ENCODE measurements at regions not wholly inside any gene's neighbourhood (a gene's known extent, or its start where the extent isn't known, plus 50 kb on each side); places are given as distances from the start of the nearest gene placed in this dataset.
A peak's percentile ranks its signal among the peaks of the same experiment; 100 is the strongest.

GRCh38 chr10:78205457-78206016 lies 171.9 kb downstream of the RPS24 start:
- WGBS (ENCODE audit: low lambda C conversion rate), result 94% methylated on average over 3 of the region's 5 CpGs
- no peaks in the 10 kb centered on the region for H3K9me2 ChIP-seq
- H4K20me1 ChIP-seq (ENCODE audit: insufficient read depth), result no peaks in the 10 kb centered on the region
- H3K4me1 ChIP-seq (ENCODE audit: control insufficient read depth in 1 of 2, insufficient read depth in 2 of 2, low read depth in 1 of 2, low read length in 1 of 2), result peaks cover 17 to 60% of the 10 kb centered on the region in 2 experiments
- H3K27ac ChIP-seq (ENCODE audit: low read depth in 2 of 2, low read length in 1 of 2), result no peak overlapping the region; a peak in 1 of 4 replicates
- peaks cover 11% of the 10 kb centered on the region for H3F3A ChIP-seq (replicated peaks; ENCODE audit: insufficient read depth)
- ChIA-PET CTCF (interaction anchor here (0.9 to 4.8 kb wide), 8 partner anchors 9 to 999 kb away, joined by 3 to 45 read pairs (median 4); no protein-coding TSS in a partner anchor), POLR2A (no interaction called here)
- H3K9me3 ChIP-seq, result no peaks in the 10 kb centered on the region
- no peaks in the 10 kb centered on the region for H3K27me3 ChIP-seq (ENCODE audit: insufficient read depth)
- no peaks in the 10 kb centered on the region for H3K79me2 ChIP-seq (ENCODE audit: insufficient read depth)
- DNase-seq, result no peak
- no peaks in the 10 kb centered on the region for H3K36me3 ChIP-seq (replicated peaks in 1 of 2; ENCODE audit: control insufficient read depth in 1 of 2, insufficient read depth in 2 of 2, low read length in 1 of 2)
- H3K4me2 ChIP-seq, result no peak overlapping the region
- H2AFZ ChIP-seq (ENCODE audit: low read depth), result no peak overlapping the region
- no peak overlapping the region for H3K9ac ChIP-seq
- TF ChIP-seq PBX3 (IDR thresholded peaks at IDR 0.05) (no peak), CHD2 (IDR thresholded peaks at IDR 0.05; ENCODE audit: low read length, partially characterized antibody) (no peak)
- no peak overlapping the region for H3K4me3 ChIP-seq (ENCODE audit: low read depth in 2 of 2, low read length in 1 of 2)

- Histone ChIP-seq H3K36me3 (replicated peaks in 1 of 2; ENCODE audit: control insufficient read depth in 1 of 2, insufficient read depth in 2 of 2, low read length in 1 of 2) (no peaks in the 10 kb centered on the region), H4K20me1 (ENCODE audit: insufficient read depth) (no peaks in the 10 kb centered on the region), H3K4me2 (no peak overlapping the region), H3F3A (replicated peaks; ENCODE audit: insufficient read depth) (peaks cover 5% of the 10 kb centered on the region), H3K9ac (no peak overlapping the region), H2AFZ (ENCODE audit: low read depth) (peak overlapping the region; percentile 66), H3K27ac (ENCODE audit: low read depth in 2 of 2, low read length in 1 of 2) (no peak overlapping the region), H3K79me2 (ENCODE audit: insufficient read depth) (no peaks in the 10 kb centered on the region), H3K4me1 (ENCODE audit: control insufficient read depth in 1 of 2, insufficient read depth in 2 of 2, low read depth in 1 of 2, low read length in 1 of 2) (peaks cover 23 to 64% of the 10 kb centered on the region in 2 experiments), H3K27me3 (ENCODE audit: insufficient read depth) (no peaks in the 10 kb centered on the region), H3K4me3 (ENCODE audit: low read depth in 2 of 2, low read length in 1 of 2) (no peak overlapping the region), H3K9me2 (no peaks in the 10 kb centered on the region), H3K9me3 (no peaks in the 10 kb centered on the region)
- ChIA-PET CTCF (interaction anchor here (1.0 to 6.7 kb wide), 5 partner anchors 97 to 997 kb away, joined by 4 to 67 read pairs (median 8); no protein-coding TSS in a partner anchor), POLR2A (no interaction called here)
- TF ChIP-seq SIN3A (IDR thresholded peaks at IDR 0.05; ENCODE audit: borderline replicate concordance, low read depth, low read length) (no peak), TEAD4 (IDR thresholded peaks at IDR 0.05; ENCODE audit: borderline replicate concordance, insufficient read depth) (no peak), RXRA (IDR thresholded peaks at IDR 0.05; ENCODE audit: borderline replicate concordance, low read depth) (no peak), CHD2 (IDR thresholded peaks at IDR 0.05; ENCODE audit: low read length, partially characterized antibody) (no peak), RCOR1 (IDR thresholded peaks at IDR 0.05; ENCODE audit: low read length) (no peak), CTCF (IDR thresholded peaks at IDR 0.05) (no peak), ELF1 (IDR thresholded peaks at IDR 0.05) (no peak), JUND (IDR thresholded peaks at IDR 0.05) (no peak), USF1 (IDR thresholded peaks at IDR 0.05; ENCODE audit: borderline replicate concordance, low read depth) (no peak), POLR2AphosphoS5 (IDR thresholded peaks at IDR 0.05; ENCODE audit: low read depth, low read length) (no peak), TCF12 (IDR thresholded peaks at IDR 0.05) (no peak), EZH2phosphoT487 (IDR thresholded peaks at IDR 0.05; ENCODE audit: borderline replicate concordance, low read depth) (no peak), IRF3 (IDR thresholded peaks at IDR 0.05; ENCODE audit: low read depth, low read length) (no peak)
- 81% methylated on average over 5 of the region's 5 CpGs for WGBS (ENCODE audit: low lambda C conversion rate)
- no peak for DNase-seq
Observed at GRCh38 chr10:78207216-78207615, 173.6 kb downstream of the RPS24 start.
